ENCODE measurements at regions not wholly inside any gene's neighbourhood (a gene's known extent, or its start where the extent isn't known, plus 50 kb on each side); places are given as distances from the start of the nearest gene placed in this dataset.
"Not testable (repeated sequence)": the region's sequence is repeated elsewhere in the genome, so short reads cannot be mapped to it uniquely, and the experiment has no call there.

DNA sequence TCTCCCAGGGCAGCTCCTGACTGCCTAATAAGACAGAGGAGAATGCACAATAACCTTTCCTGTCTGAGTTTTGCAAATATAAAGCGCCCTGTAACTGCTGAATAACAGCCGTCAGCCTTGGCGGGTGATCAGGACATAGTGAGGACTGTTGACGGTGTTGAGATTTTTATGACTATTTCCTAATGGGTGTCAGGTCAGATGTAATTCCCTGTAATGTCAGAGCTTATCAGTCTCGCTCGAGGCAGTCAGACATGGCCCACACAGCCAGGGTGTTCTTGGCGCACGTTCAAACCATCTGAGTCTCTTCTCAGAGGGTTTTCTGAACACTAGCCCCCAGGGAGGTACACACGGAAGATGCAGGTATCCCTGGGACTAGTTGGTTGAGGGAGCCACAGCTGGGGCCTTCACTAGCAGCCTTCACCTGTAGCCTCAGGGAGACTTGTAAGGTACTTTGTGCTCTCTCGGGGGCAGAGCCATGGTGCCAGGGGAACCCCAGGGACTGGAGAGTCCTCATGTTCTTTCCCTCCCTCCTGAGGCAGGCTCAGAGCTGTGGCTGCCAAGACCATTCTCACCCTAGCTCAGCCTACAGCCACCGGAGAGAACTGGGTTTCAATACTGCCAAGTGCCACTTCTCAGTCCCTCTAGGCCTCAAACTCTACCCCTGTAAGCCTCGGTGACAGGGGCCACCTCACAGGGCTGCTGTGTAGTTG lies 213.1 kb downstream of the UQCRFS1 start:
- WGBS, 2 donors: 55 to 61% methylated on average over 12 of the region's 12 CpGs
- Histone ChIP-seq H3K9me3 (peaks cover 0 to 8% (median 0%) of the 10 kb centered on the region in 11 donors), H3K27me3 (peaks cover 0 to 4% (median 0%) of the 10 kb centered on the region in 7 donors), H3K4me1 (peaks cover 0 to 6% (median 0%) of the 10 kb centered on the region in 9 donors), H3K27ac (no peak overlapping the region), H3K36me3 (no peaks in the 10 kb centered on the region), H3K4me3 (no peak overlapping the region)
- ATAC-seq (peak in 5 of 8 donors; percentile 16 to 71 (median 62)), DNase-seq (no peak)
- intact Hi-C loops (cut with DNase I): no loop called here
- TF ChIP-seq, protein P1, sequence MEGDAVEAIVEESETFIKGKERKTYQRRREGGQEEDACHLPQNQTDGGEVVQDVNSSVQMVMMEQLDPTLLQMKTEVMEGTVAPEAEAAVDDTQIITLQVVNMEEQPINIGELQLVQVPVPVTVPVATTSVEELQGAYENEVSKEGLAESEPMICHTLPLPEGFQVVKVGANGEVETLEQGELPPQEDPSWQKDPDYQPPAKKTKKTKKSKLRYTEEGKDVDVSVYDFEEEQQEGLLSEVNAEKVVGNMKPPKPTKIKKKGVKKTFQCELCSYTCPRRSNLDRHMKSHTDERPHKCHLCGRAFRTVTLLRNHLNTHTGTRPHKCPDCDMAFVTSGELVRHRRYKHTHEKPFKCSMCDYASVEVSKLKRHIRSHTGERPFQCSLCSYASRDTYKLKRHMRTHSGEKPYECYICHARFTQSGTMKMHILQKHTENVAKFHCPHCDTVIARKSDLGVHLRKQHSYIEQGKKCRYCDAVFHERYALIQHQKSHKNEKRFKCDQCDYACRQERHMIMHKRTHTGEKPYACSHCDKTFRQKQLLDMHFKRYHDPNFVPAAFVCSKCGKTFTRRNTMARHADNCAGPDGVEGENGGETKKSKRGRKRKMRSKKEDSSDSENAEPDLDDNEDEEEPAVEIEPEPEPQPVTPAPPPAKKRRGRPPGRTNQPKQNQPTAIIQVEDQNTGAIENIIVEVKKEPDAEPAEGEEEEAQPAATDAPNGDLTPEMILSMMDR (IDR thresholded peaks at IDR 0.05): no peak

DNA sequence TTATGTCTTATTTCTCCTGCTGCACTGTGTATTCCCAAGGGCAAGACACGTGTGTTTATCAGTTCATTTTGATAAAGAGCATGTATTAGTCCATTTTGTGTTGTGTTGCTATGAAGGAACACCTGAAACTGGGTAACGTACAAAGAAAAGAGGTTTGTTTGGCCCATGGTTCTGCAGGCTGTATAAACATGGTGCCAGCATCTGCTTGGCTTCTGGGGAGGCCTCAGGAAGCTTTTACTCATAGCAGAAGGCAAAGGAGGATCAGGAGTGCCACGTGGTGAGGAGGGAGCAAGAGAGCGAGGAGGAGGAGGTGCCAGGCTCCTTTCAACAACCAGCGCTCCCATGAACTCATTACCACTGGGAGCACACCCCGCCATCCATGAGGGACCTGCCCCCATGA lies 214.0 kb downstream of the UQCRFS1 start:
- Histone ChIP-seq H3K4me3 (no peak overlapping the region), H3K9me3 (peaks cover 0 to 16% (median under 1%) of the 10 kb centered on the region in 11 donors), H3K27ac (no peak overlapping the region), H3K4me1 (peaks cover 0 to 6% (median 0%) of the 10 kb centered on the region in 9 donors), H3K27me3 (peaks cover 0 to 4% (median 0%) of the 10 kb centered on the region in 7 donors), H3K36me3 (no peaks in the 10 kb centered on the region)
- WGBS, 2 donors: 71 to 75% methylated on average over 6 of the region's 6 CpGs
- ATAC-seq (no peak), DNase-seq (no peak)
- intact Hi-C loops (cut with DNase I): no loop called here
- TF ChIP-seq, protein P1 (IDR thresholded peaks at IDR 0.05): no peak

DNA sequence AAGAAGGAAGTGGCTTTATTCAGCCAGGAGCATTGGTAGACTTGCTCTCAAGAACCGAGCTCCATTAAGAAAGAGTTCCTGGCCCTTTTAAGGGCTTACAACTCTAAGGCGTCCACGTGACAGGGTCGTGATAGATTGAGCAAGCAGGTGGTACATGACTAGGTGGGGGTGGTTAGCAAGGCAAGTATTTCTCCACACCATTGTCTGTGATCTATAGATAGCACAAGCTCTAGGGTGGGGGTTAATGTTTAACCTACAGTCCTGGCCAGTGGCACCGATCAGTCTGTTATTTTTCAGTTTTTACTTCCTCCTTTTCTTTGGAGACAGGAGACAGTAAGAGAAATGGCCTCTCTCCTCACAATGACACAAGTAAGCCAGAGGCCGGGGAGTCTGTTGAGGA lies 215.1 kb downstream of the UQCRFS1 start:
- DNase-seq; H3K27me3 ChIP-seq; ATAC-seq; H3K4me1 ChIP-seq; H3K27ac ChIP-seq; H3K36me3 ChIP-seq; H3K4me3 ChIP-seq; intact Hi-C loops (cut with DNase I): not testable (repeated sequence)
- WGBS, 2 donors: 89 to 91% methylated on average over 6 of the region's 6 CpGs
- peaks cover 0 to 24% (median 4%) of the 10 kb centered on the region in 11 donors for H3K9me3 ChIP-seq

DNA sequence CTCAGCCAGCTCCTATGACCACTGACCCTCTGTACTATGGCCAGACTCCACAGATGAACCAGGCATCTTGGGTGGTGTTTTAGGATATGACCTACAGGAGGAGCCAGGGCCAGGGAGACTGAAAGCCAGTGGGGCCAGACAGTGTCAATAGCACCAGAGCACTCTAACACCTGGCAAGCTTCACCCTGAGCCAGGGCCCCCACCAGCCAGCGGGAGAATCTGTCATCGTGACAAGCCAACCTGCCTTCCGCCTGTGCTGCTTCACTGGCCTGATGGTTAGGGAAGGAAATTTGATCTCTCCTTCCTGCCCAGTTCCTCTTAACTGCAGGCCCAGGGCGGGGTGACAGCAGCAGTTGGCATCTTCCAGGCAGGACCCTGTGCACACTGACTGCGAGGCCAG lies 222.4 kb downstream of the UQCRFS1 start:
- WGBS, 2 donors: 39 to 53% methylated on average over 5 of the region's 5 CpGs
- TF ChIP-seq, protein P1 (IDR thresholded peaks at IDR 0.05): no peak
- no peak overlapping the region for H3K4me3 ChIP-seq
- ATAC-seq: peak in 2 of 8 donors; percentile 41
- peaks cover 0 to 19% (median 0%) of the 10 kb centered on the region in 7 donors for H3K27me3 ChIP-seq
- no peaks in the 10 kb centered on the region for H3K36me3 ChIP-seq
- H3K4me1 ChIP-seq: no peaks in the 10 kb centered on the region
- peaks cover 0 to 25% (median 4%) of the 10 kb centered on the region in 11 donors for H3K9me3 ChIP-seq
- no peak for DNase-seq
- intact Hi-C loops (cut with DNase I): no loop called here
- no peak overlapping the region for H3K27ac ChIP-seq

DNA sequence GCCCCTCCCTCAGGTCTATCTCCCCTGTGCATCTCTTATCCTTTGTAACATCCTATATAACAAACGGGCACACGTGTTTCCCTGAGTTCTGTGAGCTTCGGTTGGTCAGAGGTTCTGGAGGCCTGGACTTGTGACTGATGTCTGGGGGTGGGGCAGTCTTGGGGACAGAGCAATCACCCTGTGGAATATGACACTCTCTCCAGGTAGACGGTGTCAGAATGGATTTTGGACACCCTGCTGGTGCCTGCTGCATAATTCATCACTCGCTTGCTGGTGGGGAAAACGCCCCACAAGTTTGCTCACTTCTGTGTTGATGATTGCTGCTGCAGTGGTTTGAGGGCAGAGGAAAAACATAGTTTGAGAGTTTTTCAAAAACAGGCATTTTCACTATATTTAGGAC lies 223.2 kb downstream of the UQCRFS1 start:
- no peak for DNase-seq
- no peak overlapping the region for H3K27ac ChIP-seq
- H3K36me3 ChIP-seq: no peaks in the 10 kb centered on the region
- WGBS, 2 donors: 49 to 64% methylated on average over 6 of the region's 6 CpGs
- no peaks in the 10 kb centered on the region for H3K4me1 ChIP-seq
- ATAC-seq: no peak
- TF ChIP-seq, protein P1 (IDR thresholded peaks at IDR 0.05): no peak
- intact Hi-C loops (cut with DNase I): loop anchor here in 1 of 10 donors (10.0 kb wide), 1 partner anchor 245 kb away; no protein-coding TSS in a partner anchor
- H3K27me3 ChIP-seq: peaks cover 0 to 25% (median 0%) of the 10 kb centered on the region in 7 donors
- H3K9me3 ChIP-seq: peaks cover 0 to 24% (median 4%) of the 10 kb centered on the region in 11 donors
- H3K4me3 ChIP-seq: no peak overlapping the region

All from heart right ventricle (tissue), 16 donors.